ENCODE measurements at regions not wholly inside any gene's neighbourhood (a gene's known extent, or its start where the extent isn't known, plus 50 kb on each side); places are given as distances from the start of the nearest gene placed in this dataset.

DNA sequence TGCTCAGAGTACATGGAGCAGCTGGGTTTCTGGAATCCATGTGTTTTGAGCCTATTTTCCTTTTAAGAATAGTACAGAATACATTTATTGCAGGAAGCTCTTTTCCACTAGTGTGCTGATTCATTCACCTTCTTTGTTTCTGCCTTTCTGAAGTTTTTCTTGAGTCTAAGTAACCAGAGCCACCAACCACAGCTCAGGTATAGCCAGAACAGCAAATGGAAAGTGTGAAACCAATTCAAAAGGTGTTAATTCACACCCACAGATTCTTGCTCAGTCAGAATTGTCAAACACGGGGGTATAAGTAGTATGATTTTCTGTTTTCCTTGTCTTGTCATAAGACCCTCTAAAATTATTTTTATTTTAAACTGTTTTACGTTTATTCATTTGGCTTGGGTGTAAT lies 75.9 kb upstream of the DYNAP start:
- DNase-seq = no peak
- TF ChIP-seq, protein P1, sequence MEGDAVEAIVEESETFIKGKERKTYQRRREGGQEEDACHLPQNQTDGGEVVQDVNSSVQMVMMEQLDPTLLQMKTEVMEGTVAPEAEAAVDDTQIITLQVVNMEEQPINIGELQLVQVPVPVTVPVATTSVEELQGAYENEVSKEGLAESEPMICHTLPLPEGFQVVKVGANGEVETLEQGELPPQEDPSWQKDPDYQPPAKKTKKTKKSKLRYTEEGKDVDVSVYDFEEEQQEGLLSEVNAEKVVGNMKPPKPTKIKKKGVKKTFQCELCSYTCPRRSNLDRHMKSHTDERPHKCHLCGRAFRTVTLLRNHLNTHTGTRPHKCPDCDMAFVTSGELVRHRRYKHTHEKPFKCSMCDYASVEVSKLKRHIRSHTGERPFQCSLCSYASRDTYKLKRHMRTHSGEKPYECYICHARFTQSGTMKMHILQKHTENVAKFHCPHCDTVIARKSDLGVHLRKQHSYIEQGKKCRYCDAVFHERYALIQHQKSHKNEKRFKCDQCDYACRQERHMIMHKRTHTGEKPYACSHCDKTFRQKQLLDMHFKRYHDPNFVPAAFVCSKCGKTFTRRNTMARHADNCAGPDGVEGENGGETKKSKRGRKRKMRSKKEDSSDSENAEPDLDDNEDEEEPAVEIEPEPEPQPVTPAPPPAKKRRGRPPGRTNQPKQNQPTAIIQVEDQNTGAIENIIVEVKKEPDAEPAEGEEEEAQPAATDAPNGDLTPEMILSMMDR (IDR thresholded peaks at IDR 0.05) = no peak
- no peak for TF ChIP-seq POLR2A (IDR thresholded peaks at IDR 0.05)
- intact Hi-C loops (cut with DNase I) = no loop called here
- H3K4me3 ChIP-seq = no peak overlapping the region
- peaks cover 0 to 10% (median 0%) of the 10 kb centered on the region in 3 donors for H3K4me1 ChIP-seq
- no peaks in the 10 kb centered on the region for H3K9me3 ChIP-seq
- 38 to 43% methylated on average over 2 of the region's 2 CpGs for WGBS, 2 donors
- H3K36me3 ChIP-seq = no peaks in the 10 kb centered on the region
- no peaks in the 10 kb centered on the region for H3K27me3 ChIP-seq
- H3K27ac ChIP-seq = no peak overlapping the region

DNA sequence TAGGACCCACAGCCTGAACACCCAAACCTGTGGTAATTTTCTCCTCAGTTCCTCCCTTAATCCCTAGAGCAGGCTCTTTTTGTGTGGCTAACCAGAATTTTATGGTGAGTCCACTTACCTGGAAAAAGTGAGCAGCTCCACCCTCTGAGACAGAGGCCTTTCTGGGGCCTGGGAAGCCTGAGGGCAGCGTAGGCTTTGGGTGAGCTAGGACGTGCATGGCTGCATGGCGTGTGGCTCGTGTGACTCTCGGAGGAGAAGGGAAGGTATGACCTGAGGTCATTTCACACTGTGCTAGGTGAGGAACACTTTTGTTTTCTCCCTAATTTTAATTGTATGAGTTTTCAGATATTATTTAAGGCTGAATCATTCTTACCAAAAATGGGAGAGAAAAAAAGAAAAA lies 73.5 kb upstream of the DYNAP start:
- Histone ChIP-seq H3K27ac (peak overlapping the region in 2 of 4 donors; percentile 41), H3K27me3 (no peaks in the 10 kb centered on the region), H3K4me1 (peaks cover 0 to 10% (median 0%) of the 10 kb centered on the region in 3 donors), H3K4me3 (no peak overlapping the region), H3K36me3 (no peaks in the 10 kb centered on the region), H3K9me3 (no peaks in the 10 kb centered on the region)
- DNase-seq = no peak
- intact Hi-C loops (cut with DNase I) = no loop called here
- TF ChIP-seq, protein P1 (IDR thresholded peaks at IDR 0.05) = no peak
- TF ChIP-seq POLR2A (IDR thresholded peaks at IDR 0.05) = no peak
- WGBS, 2 donors = 66 to 88% methylated on average over 5 of the region's 5 CpGs

DNA sequence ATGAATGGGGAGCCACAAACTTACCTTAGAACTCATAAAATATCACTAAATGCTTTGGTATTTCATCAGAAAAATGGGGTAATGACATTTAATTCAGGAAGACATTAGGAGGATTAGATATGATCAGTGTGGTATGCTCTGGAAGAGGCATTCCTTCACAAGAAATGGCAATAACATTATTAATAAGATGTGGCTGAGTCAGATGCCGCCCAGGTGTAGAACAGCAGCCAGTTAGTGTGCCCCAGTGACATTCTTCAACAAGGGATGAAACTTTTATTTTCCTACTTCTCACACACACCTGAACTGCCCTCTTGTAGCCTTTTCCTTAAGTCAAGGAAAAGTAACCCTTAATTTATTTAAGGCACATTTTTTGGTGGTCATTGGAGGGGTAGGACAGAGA lies 69.2 kb upstream of the DYNAP start:
- 83 to 91% methylated on average over 1 of the region's 1 CpG for whole genome bisulfite sequencing, 2 donors
- H3K27ac ChIP-seq = no peak overlapping the region

DNA sequence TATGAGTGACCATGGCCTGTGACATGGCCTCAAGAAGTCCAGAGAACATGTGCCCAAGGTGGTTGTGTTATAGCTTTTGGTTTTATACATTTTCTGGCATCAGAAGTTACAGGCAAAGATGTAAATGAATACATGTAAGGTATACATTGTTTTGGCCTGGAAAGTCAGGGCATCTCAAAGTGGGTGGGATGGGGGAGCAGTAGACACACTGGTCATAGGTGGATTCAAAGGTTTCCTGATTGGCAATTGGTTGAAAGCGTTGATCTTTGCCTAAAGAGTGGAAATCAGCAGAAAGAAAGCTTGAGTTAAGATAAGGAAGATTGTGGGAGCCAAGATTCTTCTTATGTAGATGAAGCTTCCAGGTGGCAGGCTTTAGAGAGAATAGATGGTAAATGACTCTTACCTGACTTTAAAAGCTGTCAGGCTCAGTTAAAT lies 62.1 kb upstream of the DYNAP start:
- no peaks in the 10 kb centered on the region for H3K27me3 ChIP-seq
- H3K4me3 ChIP-seq = no peak overlapping the region
- no peak overlapping the region for H3K27ac ChIP-seq
- no peaks in the 10 kb centered on the region for H3K4me1 ChIP-seq
- 50 to 55% methylated on average over 1 of the region's 1 CpG for WGBS, 2 donors
- TF ChIP-seq, protein P1 (IDR thresholded peaks at IDR 0.05) = no peak
- no peak for TF ChIP-seq POLR2A (IDR thresholded peaks at IDR 0.05)
- intact Hi-C loops (cut with DNase I) = no loop called here
- H3K36me3 ChIP-seq = no peaks in the 10 kb centered on the region
- no peaks in the 10 kb centered on the region for H3K9me3 ChIP-seq
- no peak for DNase-seq

More for the DNA sequence above, 69.2 kb upstream of the DYNAP start:
- Histone ChIP-seq H3K27me3 (no peaks in the 10 kb centered on the region), H3K4me3 (no peak overlapping the region), H3K9me3 (no peaks in the 10 kb centered on the region), H3K4me1 (no peaks in the 10 kb centered on the region), H3K36me3 (no peaks in the 10 kb centered on the region)
- no peak for TF ChIP-seq POLR2A (IDR thresholded peaks at IDR 0.05)
- TF ChIP-seq, protein P1 (IDR thresholded peaks at IDR 0.05) = no peak
- DNase-seq = no peak
- intact Hi-C loops (cut with DNase I) = no loop called here

DNA sequence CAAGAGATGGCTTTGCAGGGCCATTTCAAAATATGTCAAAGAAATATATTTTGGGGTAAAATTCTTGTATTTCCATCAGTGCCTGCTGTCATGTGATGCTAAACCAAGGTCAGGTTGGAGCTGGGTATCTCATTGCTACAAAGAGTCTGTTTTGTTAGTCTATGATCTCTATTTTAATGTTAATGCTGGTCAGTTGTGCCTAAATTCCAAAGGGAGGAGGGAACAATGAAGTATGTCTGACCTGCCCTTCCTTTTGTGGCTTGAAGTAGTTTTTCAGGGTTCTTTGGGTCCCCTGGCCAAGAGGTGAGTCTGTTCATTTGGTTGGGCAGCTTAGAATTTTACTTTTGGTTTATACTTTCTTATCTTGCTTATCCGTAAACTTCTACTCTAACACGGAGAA lies 61.6 kb upstream of the DYNAP start:
- no peaks in the 10 kb centered on the region for H3K9me3 ChIP-seq
- no peaks in the 10 kb centered on the region for H3K27me3 ChIP-seq
- intact Hi-C loops (cut with DNase I) = no loop called here
- 50 to 63% methylated on average over 2 of the region's 2 CpGs for WGBS, 2 donors
- no peak overlapping the region for H3K27ac ChIP-seq
- H3K4me3 ChIP-seq = no peak overlapping the region
- H3K36me3 ChIP-seq = no peaks in the 10 kb centered on the region
- TF ChIP-seq POLR2A (IDR thresholded peaks at IDR 0.05) = no peak
- TF ChIP-seq, protein P1 (IDR thresholded peaks at IDR 0.05) = no peak
- no peaks in the 10 kb centered on the region for H3K4me1 ChIP-seq
- DNase-seq = no peak
